ENCODE measurements at regions not wholly inside any gene's neighbourhood (a gene's known extent, or its start where the extent isn't known, plus 50 kb on each side); places are given as distances from the start of the nearest gene placed in this dataset.

- TF ChIP-seq, protein P1, sequence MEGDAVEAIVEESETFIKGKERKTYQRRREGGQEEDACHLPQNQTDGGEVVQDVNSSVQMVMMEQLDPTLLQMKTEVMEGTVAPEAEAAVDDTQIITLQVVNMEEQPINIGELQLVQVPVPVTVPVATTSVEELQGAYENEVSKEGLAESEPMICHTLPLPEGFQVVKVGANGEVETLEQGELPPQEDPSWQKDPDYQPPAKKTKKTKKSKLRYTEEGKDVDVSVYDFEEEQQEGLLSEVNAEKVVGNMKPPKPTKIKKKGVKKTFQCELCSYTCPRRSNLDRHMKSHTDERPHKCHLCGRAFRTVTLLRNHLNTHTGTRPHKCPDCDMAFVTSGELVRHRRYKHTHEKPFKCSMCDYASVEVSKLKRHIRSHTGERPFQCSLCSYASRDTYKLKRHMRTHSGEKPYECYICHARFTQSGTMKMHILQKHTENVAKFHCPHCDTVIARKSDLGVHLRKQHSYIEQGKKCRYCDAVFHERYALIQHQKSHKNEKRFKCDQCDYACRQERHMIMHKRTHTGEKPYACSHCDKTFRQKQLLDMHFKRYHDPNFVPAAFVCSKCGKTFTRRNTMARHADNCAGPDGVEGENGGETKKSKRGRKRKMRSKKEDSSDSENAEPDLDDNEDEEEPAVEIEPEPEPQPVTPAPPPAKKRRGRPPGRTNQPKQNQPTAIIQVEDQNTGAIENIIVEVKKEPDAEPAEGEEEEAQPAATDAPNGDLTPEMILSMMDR (IDR thresholded peaks at IDR 0.05), result no peak
- TF ChIP-seq EZH2 (IDR thresholded peaks at IDR 0.05; ENCODE audit: borderline replicate concordance, insufficient read depth, low read depth, low read length, poor library complexity, severe bottlenecking), result no peak
These were observed 388.0 kb downstream of the ACTL7B start for GRCh38 chr9:108467653-108468324.

Measured in B cell (primary cell).